MM.1S (cell line): ENCODE measurements at regions not wholly inside any gene's neighbourhood (a gene's known extent, or its start where the extent isn't known, plus 50 kb on each side); places are given as distances from the start of the nearest gene placed in this dataset.

Experiments used
- DNase-seq: peaks from one replicate; pipeline ENCODE4 v3.0.0-alpha.2; 2015
- H2AFZ ChIP-seq: fragments of 300-600 bp; sonication (generic); 2 replicates; pipeline ENCODE4 v1.6.0; 2016; ENCODE audit warnings: antibody characterized with exemption, low read length
- H3F3A ChIP-seq: fragments of 300-600 bp; sonication (generic); 2 replicates; pipeline ENCODE4 v1.6.1; 2016; ENCODE audit warnings: mild to moderate bottlenecking, antibody characterized with exemption, low read length, moderate library complexity, mixed read lengths; ENCODE audit not compliant: insufficient read depth
- H3K27ac ChIP-seq: fragments of 300-600 bp; sonication (generic); 2 replicates; pipeline ENCODE4 v1.5.1; 2016; ENCODE audit warnings: mild to moderate bottlenecking, low read length
- H3K27me3 ChIP-seq: fragments of 300-600 bp; sonication (generic); replicated peaks from 2 replicates; pipeline ENCODE4 v1.6.0; 2016; ENCODE audit warnings: low read length; ENCODE audit not compliant: insufficient read depth
- H3K36me3 ChIP-seq: fragments of 300-600 bp; sonication (generic); replicated peaks from 2 replicates; pipeline ENCODE4 v1.6.1; 2016; ENCODE audit warnings: mild to moderate bottlenecking, low read length, mixed read lengths; ENCODE audit not compliant: insufficient read depth
- H3K4me1 ChIP-seq: fragments of 300-600 bp; sonication (generic); 2 replicates; pipeline ENCODE4 v1.6.1; 2016; ENCODE audit warnings: low read length, mixed read lengths
- H3K4me2 ChIP-seq: fragments of 300-600 bp; sonication (generic); 2 replicates; pipeline ENCODE4 v1.6.0; 2016; ENCODE audit warnings: low read depth, low read length
- H3K4me3 ChIP-seq: fragments of 300-600 bp; sonication (generic); 2 replicates; pipeline ENCODE4 v1.5.1; 2016; ENCODE audit warnings: low read length, mixed read lengths
- H3K79me2 ChIP-seq: fragments of 300-600 bp; sonication (generic); 2 replicates; pipeline ENCODE4 v1.6.1; 2016; ENCODE audit warnings: mixed run types, low read length, mixed read lengths
- H3K9ac ChIP-seq: fragments of 300-600 bp; sonication (generic); 2 replicates; pipeline ENCODE4 v1.6.1; 2016; ENCODE audit warnings: low read length, mixed read lengths
- H3K9me2 ChIP-seq: fragments of 300-600 bp; sonication (generic); replicated peaks from 2 replicates; pipeline ENCODE4 v1.6.1; 2016; ENCODE audit warnings: mild to moderate bottlenecking, low read length, mixed read lengths; ENCODE audit not compliant: insufficient read depth
- H3K9me3 ChIP-seq: fragments of 300-600 bp; sonication (generic); replicated peaks from 2 replicates; pipeline ENCODE4 v1.6.1; 2016; ENCODE audit warnings: mild to moderate bottlenecking, low read length, mixed read lengths; ENCODE audit not compliant: insufficient read depth
- H4K20me1 ChIP-seq: fragments of 300-600 bp; sonication (generic); 2 replicates; pipeline ENCODE4 v1.6.1; 2016; ENCODE audit warnings: mild to moderate bottlenecking, low read length, moderate library complexity, mixed read lengths; ENCODE audit not compliant: insufficient read depth
- CTCF ChIP-seq: fragments of 300-600 bp; sonication (generic); IDR thresholded peaks from 2 replicates; pipeline ENCODE4 v1.5.1; 2016; ENCODE audit warnings: antibody characterized with exemption, low read length, mixed read lengths
- EZH2 ChIP-seq: fragments of 300-600 bp; sonication (generic); optimal IDR thresholded peaks from 2 replicates; pipeline ENCODE3; 2017; ENCODE audit warnings: low read depth, mild to moderate bottlenecking, antibody characterized with exemption, low read length, mixed read lengths
- EZH2phosphoT487 ChIP-seq: fragments of 300-600 bp; sonication (generic); IDR thresholded peaks from 2 replicates; pipeline ENCODE4 v1.6.1; 2018; ENCODE audit warnings: antibody characterized with exemption, low read length

- Histone ChIP-seq H3K36me3 (no peaks in the 10 kb centered on the region), H3K27me3 (no peaks in the 10 kb centered on the region), H3F3A (no peaks in the 10 kb centered on the region), H3K4me1 (no peaks in the 10 kb centered on the region), H3K9me3 (no peaks in the 10 kb centered on the region), H4K20me1 (no peaks in the 10 kb centered on the region), H3K4me2 (no peak overlapping the region), H3K4me3 (no peak overlapping the region), H3K79me2 (no peaks in the 10 kb centered on the region), H3K27ac (no peak overlapping the region), H3K9me2 (no peaks in the 10 kb centered on the region), H2AFZ (no peak overlapping the region), H3K9ac (no peak overlapping the region)
- no peak for DNase-seq
- TF ChIP-seq EZH2phosphoT487 (no peak), CTCF (no peak), EZH2 (no peak)
These were observed 68.9 kb upstream of the CDH18 start for GRCh38 chr5:20056933-20057332.

DNA sequence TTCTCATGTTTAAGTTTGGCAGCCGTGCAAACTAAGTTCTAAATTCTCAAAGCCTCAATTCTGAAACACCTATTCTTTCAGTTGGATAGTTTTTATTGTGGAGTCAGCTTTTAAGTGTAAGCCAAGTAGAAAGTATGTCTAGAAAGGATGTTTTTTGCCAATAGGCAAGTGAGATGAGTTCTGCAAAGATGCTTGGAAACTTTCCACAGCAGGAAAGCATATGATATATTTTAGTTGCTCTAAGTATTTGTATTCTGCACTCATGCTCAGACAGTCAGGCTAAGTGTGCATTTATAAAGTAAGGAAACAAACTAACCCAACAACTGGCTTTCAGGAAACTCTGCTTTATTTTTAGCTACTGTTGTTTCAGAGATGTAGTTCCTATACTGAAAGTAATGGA lies 67.3 kb upstream of the CDH18 start:
- Histone ChIP-seq H3K27me3 (no peaks in the 10 kb centered on the region), H4K20me1 (no peaks in the 10 kb centered on the region), H3K36me3 (no peaks in the 10 kb centered on the region), H3K4me3 (no peak overlapping the region), H3K4me1 (no peaks in the 10 kb centered on the region), H3K9ac (no peak overlapping the region), H3K79me2 (no peaks in the 10 kb centered on the region), H2AFZ (no peak overlapping the region), H3F3A (no peaks in the 10 kb centered on the region), H3K9me3 (no peaks in the 10 kb centered on the region), H3K27ac (no peak overlapping the region), H3K4me2 (no peak overlapping the region), H3K9me2 (no peaks in the 10 kb centered on the region)
- no peak for DNase-seq
- TF ChIP-seq CTCF (no peak), EZH2phosphoT487 (no peak), EZH2 (no peak)

DNA sequence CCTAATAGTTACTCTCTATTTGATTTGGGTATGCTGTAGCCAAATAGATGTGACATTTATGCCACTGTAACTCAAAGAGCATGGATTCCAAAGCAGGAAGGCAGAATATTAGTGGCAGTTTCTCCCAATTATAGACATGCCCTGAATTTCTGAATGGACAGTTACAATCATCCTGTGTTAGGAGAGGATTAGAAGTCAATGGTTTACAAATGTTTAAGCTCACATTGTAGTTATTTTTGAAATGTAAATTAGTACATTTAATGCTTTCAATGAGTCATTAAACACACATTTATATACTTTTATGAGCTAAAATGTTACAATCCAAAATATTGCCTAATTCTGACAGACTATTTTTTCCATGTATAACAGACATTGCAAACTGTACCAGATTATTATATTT lies 62.3 kb upstream of the CDH18 start:
- Histone ChIP-seq H2AFZ (no peak overlapping the region), H3K27ac (no peak overlapping the region), H3K4me1 (no peaks in the 10 kb centered on the region), H3K79me2 (no peaks in the 10 kb centered on the region), H3K27me3 (no peaks in the 10 kb centered on the region), H3K4me2 (no peak overlapping the region), H4K20me1 (no peaks in the 10 kb centered on the region), H3K9ac (no peak overlapping the region), H3K9me2 (no peaks in the 10 kb centered on the region), H3K9me3 (no peaks in the 10 kb centered on the region), H3K4me3 (no peak overlapping the region), H3K36me3 (no peaks in the 10 kb centered on the region), H3F3A (no peaks in the 10 kb centered on the region)
- TF ChIP-seq EZH2 (no peak), EZH2phosphoT487 (no peak), CTCF (no peak)
- DNase-seq = no peak
